ENCODE measurements at regions not wholly inside any gene's neighbourhood (a gene's known extent, or its start where the extent isn't known, plus 50 kb on each side); places are given as distances from the start of the nearest gene placed in this dataset.

- CTCF ChIA-PET: no interaction called here
- Histone ChIP-seq H3K27ac (ENCODE audit: low read depth, low read length) (no peak overlapping the region), H3K9me3 (ENCODE audit: control insufficient read depth, insufficient read depth, low read length) (peaks cover 8% of the 10 kb centered on the region; the same call in 1 of the 2 replicates), H3K27me3 (ENCODE audit: control insufficient read depth, insufficient read depth, low read length) (no peaks in the 10 kb centered on the region), H3K4me3 (ENCODE audit: low read depth, low read length) (no peak overlapping the region)
- DNase-seq (ENCODE audit: low read depth, low spot score): no peak
- TF ChIP-seq, protein P1, sequence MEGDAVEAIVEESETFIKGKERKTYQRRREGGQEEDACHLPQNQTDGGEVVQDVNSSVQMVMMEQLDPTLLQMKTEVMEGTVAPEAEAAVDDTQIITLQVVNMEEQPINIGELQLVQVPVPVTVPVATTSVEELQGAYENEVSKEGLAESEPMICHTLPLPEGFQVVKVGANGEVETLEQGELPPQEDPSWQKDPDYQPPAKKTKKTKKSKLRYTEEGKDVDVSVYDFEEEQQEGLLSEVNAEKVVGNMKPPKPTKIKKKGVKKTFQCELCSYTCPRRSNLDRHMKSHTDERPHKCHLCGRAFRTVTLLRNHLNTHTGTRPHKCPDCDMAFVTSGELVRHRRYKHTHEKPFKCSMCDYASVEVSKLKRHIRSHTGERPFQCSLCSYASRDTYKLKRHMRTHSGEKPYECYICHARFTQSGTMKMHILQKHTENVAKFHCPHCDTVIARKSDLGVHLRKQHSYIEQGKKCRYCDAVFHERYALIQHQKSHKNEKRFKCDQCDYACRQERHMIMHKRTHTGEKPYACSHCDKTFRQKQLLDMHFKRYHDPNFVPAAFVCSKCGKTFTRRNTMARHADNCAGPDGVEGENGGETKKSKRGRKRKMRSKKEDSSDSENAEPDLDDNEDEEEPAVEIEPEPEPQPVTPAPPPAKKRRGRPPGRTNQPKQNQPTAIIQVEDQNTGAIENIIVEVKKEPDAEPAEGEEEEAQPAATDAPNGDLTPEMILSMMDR (IDR thresholded peaks at IDR 0.05; ENCODE audit: low read depth, low read length): no peak
- POLR2A ChIA-PET: no interaction called here
These were observed 161.6 kb upstream of the GUCY1A2 start for GRCh38 chr11:107179829-107180228.

DNA sequence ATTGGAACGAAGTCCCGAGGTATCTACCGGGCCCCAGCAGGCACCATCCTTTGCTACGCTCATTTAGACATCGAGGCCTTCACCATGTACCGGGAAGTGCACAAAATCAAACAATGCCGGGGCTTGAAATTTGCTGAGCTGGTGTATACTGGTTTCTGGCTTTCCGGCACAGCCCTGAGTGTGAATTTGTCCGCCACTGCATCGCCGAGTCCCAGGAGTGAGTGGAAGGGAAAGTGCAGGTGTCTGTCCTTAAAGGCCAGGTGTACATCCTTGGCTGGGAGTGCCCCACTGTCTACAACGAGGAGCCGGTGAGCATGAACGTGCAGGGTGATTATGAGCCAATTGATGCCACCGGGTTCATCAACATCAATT lies 158.8 kb upstream of the GUCY1A2 start:
- ChIA-PET POLR2A (no interaction called here), CTCF (no interaction called here)
- no peak for DNase-seq (ENCODE audit: low read depth, low spot score)
- Histone ChIP-seq H3K9me3 (ENCODE audit: control insufficient read depth, insufficient read depth, low read length) (peaks cover 8% of the 10 kb centered on the region; the same call in 1 of the 2 replicates), H3K27me3 (ENCODE audit: control insufficient read depth, insufficient read depth, low read length) (no peaks in the 10 kb centered on the region), H3K4me3 (ENCODE audit: low read depth, low read length) (no peak overlapping the region), H3K27ac (ENCODE audit: low read depth, low read length) (no peak overlapping the region)
- TF ChIP-seq, protein P1 (IDR thresholded peaks at IDR 0.05; ENCODE audit: low read depth, low read length): no peak

DNA sequence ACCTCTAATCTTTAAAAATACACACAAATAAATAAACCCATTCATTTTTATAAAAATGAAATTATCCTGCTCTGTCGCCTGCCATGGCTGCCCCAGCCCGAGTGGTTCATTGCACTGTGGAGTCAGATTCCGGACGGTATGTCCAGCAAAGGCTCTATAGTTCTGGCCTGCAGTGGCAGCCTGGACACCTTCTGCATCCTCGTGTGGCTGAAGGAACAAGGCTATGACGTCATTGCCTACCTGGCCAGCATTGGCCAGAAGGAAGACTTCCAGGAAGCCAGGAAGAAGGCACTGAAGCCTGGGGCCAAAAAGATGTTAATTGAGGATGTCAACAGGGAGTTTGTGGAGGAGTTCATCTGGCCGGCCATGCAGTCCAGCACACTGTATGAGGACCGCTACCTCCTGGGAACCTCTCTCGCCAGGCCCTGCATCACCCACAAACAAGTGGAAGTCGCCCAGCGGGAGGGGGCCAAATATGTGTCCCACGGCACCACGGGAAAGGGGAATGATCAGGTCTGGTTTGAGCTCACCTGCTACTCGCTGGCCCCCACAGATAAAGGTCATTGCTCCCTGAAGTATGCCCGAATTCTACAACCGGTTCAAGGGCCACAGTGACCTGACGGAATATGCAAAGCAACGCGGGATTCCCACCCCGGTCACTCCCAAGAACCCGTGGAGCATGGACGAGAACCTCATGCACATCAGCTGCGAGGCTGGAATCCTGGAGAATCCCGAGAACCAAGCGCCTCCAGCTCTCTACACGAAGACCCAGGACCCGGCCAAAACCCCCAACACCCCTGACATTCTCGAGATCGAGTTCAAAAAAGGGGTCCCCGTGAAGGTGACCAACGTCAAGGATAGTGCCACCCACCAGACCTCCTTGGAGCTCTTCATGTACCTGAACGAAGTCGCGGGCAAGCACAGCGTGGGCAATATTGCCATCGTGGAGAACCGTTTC lies 158.2 kb upstream of the GUCY1A2 start:
- H3K4me3 ChIP-seq (ENCODE audit: low read depth, low read length): no peak overlapping the region
- CTCF ChIA-PET: no interaction called here
- TF ChIP-seq, protein P1 (IDR thresholded peaks at IDR 0.05; ENCODE audit: low read depth, low read length): no peak
- H3K9me3 ChIP-seq (ENCODE audit: control insufficient read depth, insufficient read depth, low read length): peaks cover 8% of the 10 kb centered on the region; the same call in 1 of the 2 replicates
- no peaks in the 10 kb centered on the region for H3K27me3 ChIP-seq (ENCODE audit: control insufficient read depth, insufficient read depth, low read length)
- H3K27ac ChIP-seq (ENCODE audit: low read depth, low read length): no peak overlapping the region
- POLR2A ChIA-PET: no interaction called here
- DNase-seq (ENCODE audit: low read depth, low spot score): no peak

DNA sequence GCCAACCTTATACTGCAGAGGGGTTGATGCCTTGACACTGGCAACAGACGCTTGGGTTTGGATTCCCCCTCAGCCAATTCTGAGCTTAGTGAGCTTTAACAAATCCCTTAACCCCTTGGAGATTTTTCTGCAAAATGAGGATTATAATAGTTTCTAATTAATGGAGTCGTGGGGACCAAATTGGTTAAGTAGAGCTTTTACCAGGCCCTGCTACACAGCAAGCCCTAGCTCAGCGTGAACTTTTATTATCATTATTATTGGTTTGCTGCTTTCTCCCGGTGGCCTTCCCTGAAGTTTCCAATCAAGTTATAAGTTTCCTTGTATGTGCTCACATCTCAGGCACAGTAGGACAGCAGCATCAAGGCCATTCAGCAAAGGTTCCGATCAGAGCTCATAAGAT lies 156.6 kb upstream of the GUCY1A2 start:
- Histone ChIP-seq H3K27ac (ENCODE audit: low read depth, low read length) (no peak overlapping the region), H3K9me3 (ENCODE audit: control insufficient read depth, insufficient read depth, low read length) (peaks cover 8% of the 10 kb centered on the region; the same call in 1 of the 2 replicates), H3K4me3 (ENCODE audit: low read depth, low read length) (no peak overlapping the region), H3K27me3 (ENCODE audit: control insufficient read depth, insufficient read depth, low read length) (no peaks in the 10 kb centered on the region)
- TF ChIP-seq, protein P1 (IDR thresholded peaks at IDR 0.05; ENCODE audit: low read depth, low read length): no peak
- POLR2A ChIA-PET: no interaction called here
- CTCF ChIA-PET: no interaction called here
- DNase-seq (ENCODE audit: low read depth, low spot score): no peak

DNA sequence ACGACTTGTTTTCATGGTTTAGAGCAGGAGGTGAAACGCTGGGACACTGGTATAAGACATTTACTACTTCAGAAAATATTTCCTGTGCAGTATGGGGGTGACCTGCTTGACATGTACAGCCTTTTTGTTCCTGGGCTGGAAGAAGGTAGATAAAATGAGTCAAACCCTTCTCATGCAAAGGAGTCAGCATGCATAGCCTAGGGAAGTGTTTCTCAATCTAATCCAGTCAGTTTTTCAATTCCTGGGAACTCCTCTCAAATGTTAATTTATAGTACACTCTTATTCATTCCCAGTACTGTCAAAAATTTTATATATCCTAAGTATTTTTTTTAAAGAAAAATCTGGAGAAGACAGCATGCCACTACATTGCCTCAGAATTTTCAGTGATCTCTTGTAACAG lies 154.7 kb upstream of the GUCY1A2 start:
- ChIA-PET CTCF (no interaction called here), POLR2A (no interaction called here)
- Histone ChIP-seq H3K27ac (ENCODE audit: low read depth, low read length) (no peak overlapping the region), H3K9me3 (ENCODE audit: control insufficient read depth, insufficient read depth, low read length) (peaks cover 8% of the 10 kb centered on the region; the same call in 1 of the 2 replicates), H3K4me3 (ENCODE audit: low read depth, low read length) (no peak overlapping the region), H3K27me3 (ENCODE audit: control insufficient read depth, insufficient read depth, low read length) (no peaks in the 10 kb centered on the region)
- TF ChIP-seq, protein P1 (IDR thresholded peaks at IDR 0.05; ENCODE audit: low read depth, low read length): no peak
- DNase-seq (ENCODE audit: low read depth, low spot score): no peak
